ENCODE measurements at regions not wholly inside any gene's neighbourhood (a gene's known extent, or its start where the extent isn't known, plus 50 kb on each side); places are given as distances from the start of the nearest gene placed in this dataset.

GRCh38 chr18:32582455-32582854 lies 111.8 kb upstream of the GAREM1 start:
- no peak for DNase-seq (ENCODE audit: extremely low spot score)
- ChIA-PET CTCF (no interaction called here), POLR2A (no interaction called here)
- TF ChIP-seq SUZ12 (IDR thresholded peaks at IDR 0.05): no peak
- TF ChIP-seq ARNT (IDR thresholded peaks at IDR 0.05): no peak
- no peak for TF ChIP-seq FOXK2 (IDR thresholded peaks at IDR 0.05)
- TF ChIP-seq SP1 (IDR thresholded peaks at IDR 0.05): no peak
- no peak for TF ChIP-seq CTBP1 (IDR thresholded peaks at IDR 0.05; ENCODE audit: borderline replicate concordance)
- no peak for TF ChIP-seq ELF4 (IDR thresholded peaks at IDR 0.05)
- no peak for TF ChIP-seq TARDBP (IDR thresholded peaks at IDR 0.05)
- no peak for TF ChIP-seq FOXM1 (IDR thresholded peaks at IDR 0.05; ENCODE audit: borderline replicate concordance)
- no peak for TF ChIP-seq NFRKB (IDR thresholded peaks at IDR 0.05)
- no peak for TF ChIP-seq PKNOX1 (IDR thresholded peaks at IDR 0.05)
- no peak for TF ChIP-seq HDGF (IDR thresholded peaks at IDR 0.05; ENCODE audit: borderline replicate concordance)

- no peak for DNase-seq (ENCODE audit: extremely low spot score)
- CTCF ChIA-PET: interaction anchor here (0.8 to 2.6 kb wide), 7 partner anchors 15 to 419 kb away, joined by 3 to 16 read pairs (median 4); no protein-coding TSS in a partner anchor
- POLR2A ChIA-PET: interaction anchor here (1.0 to 1.2 kb wide), 2 partner anchors 194 to 195 kb away, joined by 3 to 4 read pairs; no protein-coding TSS in a partner anchor
- TF ChIP-seq PKNOX1 (IDR thresholded peaks at IDR 0.05): peak; percentile 50; the same call in 1 of the 2 replicates
- TF ChIP-seq FOXM1 (IDR thresholded peaks at IDR 0.05; ENCODE audit: borderline replicate concordance): no peak
These were observed 106.9 kb upstream of the GAREM1 start for GRCh38 chr18:32577561-32577960.

GRCh38 chr18:32576296-32576916 lies 105.7 kb upstream of the GAREM1 start:
- ChIA-PET CTCF (interaction anchor here (0.6 to 2.6 kb wide), 15 partner anchors 9 to 460 kb away, joined by 3 to 16 read pairs (median 4); no protein-coding TSS in a partner anchor), POLR2A (interaction anchor here (0.8 to 1.2 kb wide), 4 partner anchors 15 to 196 kb away, joined by 3 to 4 read pairs (median 3); no protein-coding TSS in a partner anchor)
- TF ChIP-seq NFRKB (IDR thresholded peaks at IDR 0.05) (no peak), HDGF (IDR thresholded peaks at IDR 0.05; ENCODE audit: borderline replicate concordance) (no peak), ARNT (IDR thresholded peaks at IDR 0.05) (no peak), FOXM1 (IDR thresholded peaks at IDR 0.05; ENCODE audit: borderline replicate concordance) (no peak), TARDBP (IDR thresholded peaks at IDR 0.05) (no peak), PKNOX1 (IDR thresholded peaks at IDR 0.05) (no peak), SP1 (IDR thresholded peaks at IDR 0.05) (no peak), ELF4 (IDR thresholded peaks at IDR 0.05) (no peak), CTBP1 (IDR thresholded peaks at IDR 0.05; ENCODE audit: borderline replicate concordance) (no peak), ZNF384 (IDR thresholded peaks at IDR 0.05) (no peak), FOXK2 (IDR thresholded peaks at IDR 0.05) (no peak), L3MBTL2 (conservative IDR thresholded peaks at IDR 0.05) (no peak), BHLHE40 (IDR thresholded peaks at IDR 0.05; ENCODE audit: borderline replicate concordance) (no peak), SUZ12 (IDR thresholded peaks at IDR 0.05) (no peak), LEF1 (IDR thresholded peaks at IDR 0.05; ENCODE audit: borderline replicate concordance) (no peak), FOXA1 (IDR thresholded peaks at IDR 0.05) (no peak)
- peak; percentile 78 for DNase-seq (ENCODE audit: extremely low spot score)

GRCh38 chr18:32566960-32567359 lies 96.3 kb upstream of the GAREM1 start:
- no peak for DNase-seq (ENCODE audit: extremely low spot score)
- ChIA-PET CTCF (interaction anchor here (0.7 to 1.2 kb wide), 4 partner anchors 9 to 410 kb away, joined by 3 to 9 read pairs (median 4); no protein-coding TSS in a partner anchor), POLR2A (no interaction called here)
- TF ChIP-seq LEF1 (IDR thresholded peaks at IDR 0.05; ENCODE audit: borderline replicate concordance) (no peak), L3MBTL2 (conservative IDR thresholded peaks at IDR 0.05) (no peak), SP1 (IDR thresholded peaks at IDR 0.05) (no peak), NFRKB (IDR thresholded peaks at IDR 0.05) (no peak), TARDBP (IDR thresholded peaks at IDR 0.05) (no peak), HDGF (IDR thresholded peaks at IDR 0.05; ENCODE audit: borderline replicate concordance) (no peak), FOXM1 (IDR thresholded peaks at IDR 0.05; ENCODE audit: borderline replicate concordance) (no peak), FOXA1 (IDR thresholded peaks at IDR 0.05) (no peak), BHLHE40 (IDR thresholded peaks at IDR 0.05; ENCODE audit: borderline replicate concordance) (no peak), CTBP1 (IDR thresholded peaks at IDR 0.05; ENCODE audit: borderline replicate concordance) (no peak), PKNOX1 (IDR thresholded peaks at IDR 0.05) (no peak)

GRCh38 chr18:32553640-32554365 lies 83.1 kb upstream of the GAREM1 start:
- no peak for DNase-seq (ENCODE audit: extremely low spot score)
- TF ChIP-seq TARDBP (IDR thresholded peaks at IDR 0.05): no peak
- no peak for TF ChIP-seq FOXA1 (IDR thresholded peaks at IDR 0.05)
- TF ChIP-seq ARNT (IDR thresholded peaks at IDR 0.05): no peak
- POLR2A ChIA-PET: interaction anchor here (2.5 kb wide), 1 partner anchor 83 kb away, joined by 9 read pairs; the partner anchor contains the start of gene GAREM1
- CTCF ChIA-PET: interaction anchor here (0.6 to 7.3 kb wide), 5 partner anchors 81 to 396 kb away, joined by 3 to 102 read pairs (median 7); no protein-coding TSS in a partner anchor
